ENCODE measurements at regions not wholly inside any gene's neighbourhood (a gene's known extent, or its start where the extent isn't known, plus 50 kb on each side); places are given as distances from the start of the nearest gene placed in this dataset.

- no peaks in the 10 kb centered on the region for H3K9me3 ChIP-seq
- ChIA-PET CTCF (no interaction called here), POLR2A (no interaction called here)
- no peak overlapping the region for H3K4me2 ChIP-seq
- TF ChIP-seq POLR2A (IDR thresholded peaks at IDR 0.05; ENCODE audit: low read length) (no peak), ZSCAN20 (CRISPR knock-in tag; IDR thresholded peaks at IDR 0.05) (no peak), KDM1A (IDR thresholded peaks at IDR 0.05; ENCODE audit: low read depth) (no peak), HEYL (CRISPR knock-in tag; IDR thresholded peaks at IDR 0.05) (no peak), MAZ (IDR thresholded peaks at IDR 0.05; ENCODE audit: borderline replicate concordance, low read depth, low read length) (no peak), HES2 (IDR thresholded peaks at IDR 0.05) (no peak)
- WGBS (ENCODE audit: missing lambda C conversion rate) = 84% methylated on average over 47 of the region's 47 CpGs
- H3K4me3 ChIP-seq = no peak overlapping the region
- no peak overlapping the region for H3K27ac ChIP-seq
- DNase-seq (ENCODE audit: low read depth in 1 of 2, low spot score in 1 of 2) (no peak), FAIRE-seq (no peak), ATAC-seq (no peak)
- 0 out of 3 replicates have a peak, but pooled peaks cover 10% of the 10 kb centered on the region for H3K4me1 ChIP-seq
These were observed 293.2 kb upstream of the NFE2L3 start for GRCh38 chr7:25858525-25859411.

- WGBS (ENCODE audit: missing lambda C conversion rate) = 78% methylated on average over 19 of the region's 19 CpGs
- ChIA-PET POLR2A (no interaction called here), CTCF (no interaction called here)
- no peak for FAIRE-seq
- ATAC-seq = no peak
- Histone ChIP-seq H3K4me3 (no peak overlapping the region), H3K4me1 (0 out of 3 replicates have a peak, but pooled peaks cover 5% of the 10 kb centered on the region), H3K27ac (no peak overlapping the region), H3K9me3 (no peaks in the 10 kb centered on the region), H3K4me2 (no peak overlapping the region)
- TF ChIP-seq ZC3H11A (IDR thresholded peaks at IDR 0.05) (no peak), CHD4 (IDR thresholded peaks at IDR 0.05; ENCODE audit: borderline replicate concordance) (no peak), ZSCAN20 (CRISPR knock-in tag; IDR thresholded peaks at IDR 0.05) (no peak), POLR2A (IDR thresholded peaks at IDR 0.05; ENCODE audit: low read length) (no peak), TFCP2L1 (CRISPR knock-in tag; IDR thresholded peaks at IDR 0.05) (no peak), ESRRA (IDR thresholded peaks at IDR 0.05; ENCODE audit: borderline replicate concordance, low read length) (no peak), RCOR1 (IDR thresholded peaks at IDR 0.05; ENCODE audit: low read depth, low read length) (no peak), RAD21 (conservative IDR thresholded peaks at IDR 0.05 in 1 of 2, IDR thresholded peaks at IDR 0.05 in 1 of 2) (no peak), MAFK (IDR thresholded peaks at IDR 0.05; ENCODE audit: partially characterized antibody) (no peak)
- TF ChIP-seq, protein P1, sequence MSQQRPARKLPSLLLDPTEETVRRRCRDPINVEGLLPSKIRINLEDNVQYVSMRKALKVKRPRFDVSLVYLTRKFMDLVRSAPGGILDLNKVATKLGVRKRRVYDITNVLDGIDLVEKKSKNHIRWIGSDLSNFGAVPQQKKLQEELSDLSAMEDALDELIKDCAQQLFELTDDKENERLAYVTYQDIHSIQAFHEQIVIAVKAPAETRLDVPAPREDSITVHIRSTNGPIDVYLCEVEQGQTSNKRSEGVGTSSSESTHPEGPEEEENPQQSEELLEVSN (IDR thresholded peaks at IDR 0.05; ENCODE audit: borderline replicate concordance, low read depth) = no peak
- TF ChIP-seq, protein P2, sequence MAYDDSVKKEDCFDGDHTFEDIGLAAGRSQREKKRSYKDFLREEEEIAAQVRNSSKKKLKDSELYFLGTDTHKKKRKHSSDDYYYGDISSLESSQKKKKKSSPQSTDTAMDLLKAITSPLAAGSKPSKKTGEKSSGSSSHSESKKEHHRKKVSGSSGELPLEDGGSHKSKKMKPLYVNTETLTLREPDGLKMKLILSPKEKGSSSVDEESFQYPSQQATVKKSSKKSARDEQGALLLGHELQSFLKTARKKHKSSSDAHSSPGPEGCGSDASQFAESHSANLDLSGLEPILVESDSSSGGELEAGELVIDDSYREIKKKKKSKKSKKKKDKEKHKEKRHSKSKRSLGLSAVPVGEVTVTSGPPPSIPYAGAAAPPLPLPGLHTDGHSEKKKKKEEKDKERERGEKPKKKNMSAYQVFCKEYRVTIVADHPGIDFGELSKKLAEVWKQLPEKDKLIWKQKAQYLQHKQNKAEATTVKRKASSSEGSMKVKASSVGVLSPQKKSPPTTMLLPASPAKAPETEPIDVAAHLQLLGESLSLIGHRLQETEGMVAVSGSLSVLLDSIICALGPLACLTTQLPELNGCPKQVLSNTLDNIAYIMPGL (CRISPR knock-in tag; IDR thresholded peaks at IDR 0.05; ENCODE audit: borderline replicate concordance) = no peak
- no peak for DNase-seq (ENCODE audit: low read depth in 1 of 2, low spot score in 1 of 2)
These were observed 292.4 kb upstream of the NFE2L3 start for GRCh38 chr7:25859412-25860274.

DNA sequence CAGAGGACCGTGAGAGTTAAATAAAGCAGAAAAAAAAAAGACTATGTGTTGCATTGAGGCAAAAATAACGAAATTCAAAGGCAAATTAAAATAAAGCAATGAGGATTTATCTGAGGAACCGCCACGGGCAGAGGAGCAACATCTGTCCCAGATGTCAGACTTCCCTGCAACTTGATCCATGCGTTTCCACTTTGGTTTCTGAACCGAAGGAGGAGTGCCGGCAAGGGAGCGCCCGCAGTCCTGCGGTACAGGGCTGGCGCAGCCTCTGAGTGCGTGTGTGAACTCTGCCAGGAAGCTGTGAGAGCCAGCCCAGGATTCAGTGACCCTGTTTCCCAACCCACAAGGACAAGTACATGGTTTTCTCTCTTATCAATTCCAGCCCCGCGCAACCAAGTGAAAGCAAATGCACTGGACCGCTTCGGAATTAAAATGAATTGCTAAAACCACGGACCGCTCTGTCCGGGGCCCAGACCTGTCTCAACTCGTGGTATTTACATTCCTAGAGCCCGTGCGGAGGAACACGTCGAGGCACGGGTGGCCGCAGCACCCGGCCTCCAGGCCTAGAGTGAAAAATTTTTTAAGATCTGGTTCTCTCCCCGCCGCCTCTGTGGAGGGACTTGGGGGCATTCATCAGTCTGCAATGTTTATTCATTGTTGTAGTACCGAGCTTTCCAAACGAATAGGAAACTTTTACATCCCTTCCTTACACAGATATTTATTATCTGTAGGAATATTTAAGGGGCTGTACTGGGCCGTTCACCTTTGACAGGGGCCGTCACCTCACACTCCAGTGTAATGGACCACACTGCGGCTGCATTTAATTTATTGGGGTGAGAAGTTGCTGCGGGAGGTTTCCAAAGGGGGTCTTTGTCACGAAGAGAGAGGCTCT, 291.5 kb upstream of the NFE2L3 start:
- FAIRE-seq = no peak
- 63% methylated on average over 36 of the region's 36 CpGs for WGBS (ENCODE audit: missing lambda C conversion rate)
- no peak overlapping the region for H3K27ac ChIP-seq
- no peak overlapping the region for H3K4me2 ChIP-seq
- ATAC-seq = no peak
- no peaks in the 10 kb centered on the region for H3K9me3 ChIP-seq
- ChIA-PET POLR2A (no interaction called here), CTCF (no interaction called here)
- no peak for DNase-seq (ENCODE audit: low read depth in 1 of 2, low spot score in 1 of 2)
- H3K4me3 ChIP-seq = no peak overlapping the region
- 0 out of 3 replicates have a peak, but pooled peaks cover 4% of the 10 kb centered on the region for H3K4me1 ChIP-seq
- TF ChIP-seq HES2 (IDR thresholded peaks at IDR 0.05) (no peak), KDM1A (IDR thresholded peaks at IDR 0.05; ENCODE audit: low read depth) (no peak), NPAS2 (CRISPR knock-in tag; IDR thresholded peaks at IDR 0.05; ENCODE audit: borderline replicate concordance) (no peak), RCOR1 (IDR thresholded peaks at IDR 0.05; ENCODE audit: low read depth, low read length) (no peak), HOXB5 (CRISPR knock-in tag; IDR thresholded peaks at IDR 0.05) (no peak), HOXB13 (CRISPR knock-in tag; IDR thresholded peaks at IDR 0.05; ENCODE audit: low read depth) (no peak)
- TF ChIP-seq, protein P3, sequence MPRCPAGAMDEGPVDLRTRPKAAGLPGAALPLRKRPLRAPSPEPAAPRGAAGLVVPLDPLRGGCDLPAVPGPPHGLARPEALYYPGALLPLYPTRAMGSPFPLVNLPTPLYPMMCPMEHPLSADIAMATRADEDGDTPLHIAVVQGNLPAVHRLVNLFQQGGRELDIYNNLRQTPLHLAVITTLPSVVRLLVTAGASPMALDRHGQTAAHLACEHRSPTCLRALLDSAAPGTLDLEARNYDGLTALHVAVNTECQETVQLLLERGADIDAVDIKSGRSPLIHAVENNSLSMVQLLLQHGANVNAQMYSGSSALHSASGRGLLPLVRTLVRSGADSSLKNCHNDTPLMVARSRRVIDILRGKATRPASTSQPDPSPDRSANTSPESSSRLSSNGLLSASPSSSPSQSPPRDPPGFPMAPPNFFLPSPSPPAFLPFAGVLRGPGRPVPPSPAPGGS (IDR thresholded peaks at IDR 0.05) = no peak
- TF ChIP-seq, protein P2 (CRISPR knock-in tag; IDR thresholded peaks at IDR 0.05; ENCODE audit: borderline replicate concordance) = no peak
- TF ChIP-seq, protein P4, sequence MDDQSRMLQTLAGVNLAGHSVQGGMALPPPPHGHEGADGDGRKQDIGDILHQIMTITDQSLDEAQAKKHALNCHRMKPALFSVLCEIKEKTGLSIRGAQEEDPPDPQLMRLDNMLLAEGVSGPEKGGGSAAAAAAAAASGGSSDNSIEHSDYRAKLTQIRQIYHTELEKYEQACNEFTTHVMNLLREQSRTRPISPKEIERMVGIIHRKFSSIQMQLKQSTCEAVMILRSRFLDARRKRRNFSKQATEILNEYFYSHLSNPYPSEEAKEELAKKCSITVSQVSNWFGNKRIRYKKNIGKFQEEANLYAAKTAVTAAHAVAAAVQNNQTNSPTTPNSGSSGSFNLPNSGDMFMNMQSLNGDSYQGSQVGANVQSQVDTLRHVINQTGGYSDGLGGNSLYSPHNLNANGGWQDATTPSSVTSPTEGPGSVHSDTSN (IDR thresholded peaks at IDR 0.05) = no peak

Measured in A549 (cell line).